K562 (cell line): ENCODE measurements at regions not wholly inside any gene's neighbourhood (a gene's known extent, or its start where the extent isn't known, plus 50 kb on each side); places are given as distances from the start of the nearest gene placed in this dataset.

Experiments used
- BHLHE40 ChIP-seq: IDR thresholded peaks from 2 replicates; pipeline ENCODE4 v1.6.1; 2011; ENCODE audit warnings: low read length, improper control_type of control experiment
- CCNT2 ChIP-seq: IDR thresholded peaks from 2 replicates; pipeline ENCODE4 v1.6.1; 2011; ENCODE audit warnings: borderline replicate concordance, low read depth, mild to moderate bottlenecking, moderate library complexity, mixed read lengths, low read length; ENCODE audit not compliant: insufficient read length; ENCODE audit errors: extremely low read depth
- GATA2 ChIP-seq: sonication (generic); formaldehyde crosslinking; IDR thresholded peaks from 2 replicates; pipeline ENCODE4 v1.4.0; 2020; ENCODE audit warnings: mild to moderate bottlenecking, missing genetic modification reagents
- HDAC2 ChIP-seq: fragments of 450-650 bp; IDR thresholded peaks from 2 replicates; pipeline ENCODE4 v1.6.1; 2016; ENCODE audit warnings: mild to moderate bottlenecking
- MAZ ChIP-seq, 2 experiments: fragments of 450-650 bp in 1 of 2; sonication (generic) in 1 of 2; formaldehyde crosslinking; IDR thresholded peaks in 1 of 2; conservative IDR thresholded peaks in 1 of 2; 2 replicates each; pipeline versions ENCODE4 v1.4.0 to v1.5.0; 2020; ENCODE audit warnings: mild to moderate bottlenecking in 1 of 2, missing genetic modification reagents in 1 of 2
- SETDB1 ChIP-seq: IDR thresholded peaks from one replicate; pipeline ENCODE4 v1.6.1; 2012; ENCODE audit warnings: low read length, control low read depth, inconsistent platforms
- SRSF3 ChIP-seq: fragments of 200-400 bp; formaldehyde crosslinking; IDR thresholded peaks from 2 replicates; pipeline ENCODE4 v1.6.1; 2016; ENCODE audit warnings: mild to moderate bottlenecking, low read length, moderate library complexity; ENCODE audit not compliant: insufficient read depth
- ZNF639 ChIP-seq, 2 experiments: fragments of 200-800 bp in 1 of 2; sonication (Bioruptor generic) in 1 of 2; sonication (generic) in 1 of 2; formaldehyde crosslinking in 1 of 2; IDR thresholded peaks in 1 of 2; conservative IDR thresholded peaks in 1 of 2; 2 replicates each; pipeline versions ENCODE4 v1.5.0 to v1.6.1; 2016 to 2020; ENCODE audit warnings: missing compliant biosample characterization in 1 of 2, missing genetic modification characterization in 1 of 2, missing genetic modification reagents in 1 of 2
- ZNF76 ChIP-seq: fragments of 250-450 bp; sonication (Bioruptor Pico); IDR thresholded peaks from 2 replicates; pipeline ENCODE4 v1.4.0; 2020; ENCODE audit warnings: mild to moderate bottlenecking, moderate library complexity, borderline replicate concordance
- TF ChIP-seq, protein P1 (sequence below), 2 experiments: IDR thresholded peaks; 2 replicates each; pipeline ENCODE4 v1.6.1; 2012; ENCODE audit warnings: improper control_type of control experiment in 2 of 2, low read depth in 2 of 2, low read length in 2 of 2, borderline replicate concordance in 1 of 2
- TF ChIP-seq, protein P2 (sequence below), 2 experiments: fragments of 450-650 bp; formaldehyde crosslinking in 1 of 2; IDR thresholded peaks; 2 replicates each; pipeline versions ENCODE4 v1.4.0 to v1.6.1; 2014 to 2020; ENCODE audit warnings: mild to moderate bottlenecking in 2 of 2, borderline replicate concordance in 1 of 2, low read depth in 1 of 2
- TF ChIP-seq, protein P3 (sequence below), 3 experiments: IDR thresholded peaks in 2 of 3; conservative IDR thresholded peaks in 1 of 3; 2 replicates each; pipeline ENCODE4 v1.5.1; 2011 to 2012; ENCODE audit warnings: low read length in 3 of 3, mild to moderate bottlenecking in 3 of 3, control low read depth in 2 of 3, improper control_type of control experiment in 1 of 3, inconsistent platforms in 1 of 3, low read depth in 1 of 3, mixed read lengths in 1 of 3, moderate library complexity in 1 of 3; ENCODE audit not compliant: insufficient read depth in 2 of 3

GRCh38 chr2:151087377-151087776 lies 174.3 kb downstream of the RBM43 start:
- no peak for TF ChIP-seq SETDB1
- TF ChIP-seq, protein P1, sequence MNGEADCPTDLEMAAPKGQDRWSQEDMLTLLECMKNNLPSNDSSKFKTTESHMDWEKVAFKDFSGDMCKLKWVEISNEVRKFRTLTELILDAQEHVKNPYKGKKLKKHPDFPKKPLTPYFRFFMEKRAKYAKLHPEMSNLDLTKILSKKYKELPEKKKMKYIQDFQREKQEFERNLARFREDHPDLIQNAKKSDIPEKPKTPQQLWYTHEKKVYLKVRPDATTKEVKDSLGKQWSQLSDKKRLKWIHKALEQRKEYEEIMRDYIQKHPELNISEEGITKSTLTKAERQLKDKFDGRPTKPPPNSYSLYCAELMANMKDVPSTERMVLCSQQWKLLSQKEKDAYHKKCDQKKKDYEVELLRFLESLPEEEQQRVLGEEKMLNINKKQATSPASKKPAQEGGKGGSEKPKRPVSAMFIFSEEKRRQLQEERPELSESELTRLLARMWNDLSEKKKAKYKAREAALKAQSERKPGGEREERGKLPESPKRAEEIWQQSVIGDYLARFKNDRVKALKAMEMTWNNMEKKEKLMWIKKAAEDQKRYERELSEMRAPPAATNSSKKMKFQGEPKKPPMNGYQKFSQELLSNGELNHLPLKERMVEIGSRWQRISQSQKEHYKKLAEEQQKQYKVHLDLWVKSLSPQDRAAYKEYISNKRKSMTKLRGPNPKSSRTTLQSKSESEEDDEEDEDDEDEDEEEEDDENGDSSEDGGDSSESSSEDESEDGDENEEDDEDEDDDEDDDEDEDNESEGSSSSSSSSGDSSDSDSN (IDR thresholded peaks at IDR 0.05; ENCODE audit: borderline replicate concordance in 1 of 2, low read depth in 2 of 2, low read length in 2 of 2): no peak
- no peak for TF ChIP-seq GATA2 (CRISPR knock-in tag)
- no peak for TF ChIP-seq CCNT2
- TF ChIP-seq MAZ (CRISPR knock-in tag; conservative IDR thresholded peaks at IDR 0.05 in 1 of 2, IDR thresholded peaks at IDR 0.05 in 1 of 2): no peak
- no peak for TF ChIP-seq ZNF639 (CRISPR knock-in tag; conservative IDR thresholded peaks at IDR 0.05 in 1 of 2, IDR thresholded peaks at IDR 0.05 in 1 of 2)
- no peak for TF ChIP-seq ZNF76 (CRISPR knock-in tag)
- TF ChIP-seq HDAC2: no peak
- no peak for TF ChIP-seq BHLHE40
- TF ChIP-seq, protein P2, sequence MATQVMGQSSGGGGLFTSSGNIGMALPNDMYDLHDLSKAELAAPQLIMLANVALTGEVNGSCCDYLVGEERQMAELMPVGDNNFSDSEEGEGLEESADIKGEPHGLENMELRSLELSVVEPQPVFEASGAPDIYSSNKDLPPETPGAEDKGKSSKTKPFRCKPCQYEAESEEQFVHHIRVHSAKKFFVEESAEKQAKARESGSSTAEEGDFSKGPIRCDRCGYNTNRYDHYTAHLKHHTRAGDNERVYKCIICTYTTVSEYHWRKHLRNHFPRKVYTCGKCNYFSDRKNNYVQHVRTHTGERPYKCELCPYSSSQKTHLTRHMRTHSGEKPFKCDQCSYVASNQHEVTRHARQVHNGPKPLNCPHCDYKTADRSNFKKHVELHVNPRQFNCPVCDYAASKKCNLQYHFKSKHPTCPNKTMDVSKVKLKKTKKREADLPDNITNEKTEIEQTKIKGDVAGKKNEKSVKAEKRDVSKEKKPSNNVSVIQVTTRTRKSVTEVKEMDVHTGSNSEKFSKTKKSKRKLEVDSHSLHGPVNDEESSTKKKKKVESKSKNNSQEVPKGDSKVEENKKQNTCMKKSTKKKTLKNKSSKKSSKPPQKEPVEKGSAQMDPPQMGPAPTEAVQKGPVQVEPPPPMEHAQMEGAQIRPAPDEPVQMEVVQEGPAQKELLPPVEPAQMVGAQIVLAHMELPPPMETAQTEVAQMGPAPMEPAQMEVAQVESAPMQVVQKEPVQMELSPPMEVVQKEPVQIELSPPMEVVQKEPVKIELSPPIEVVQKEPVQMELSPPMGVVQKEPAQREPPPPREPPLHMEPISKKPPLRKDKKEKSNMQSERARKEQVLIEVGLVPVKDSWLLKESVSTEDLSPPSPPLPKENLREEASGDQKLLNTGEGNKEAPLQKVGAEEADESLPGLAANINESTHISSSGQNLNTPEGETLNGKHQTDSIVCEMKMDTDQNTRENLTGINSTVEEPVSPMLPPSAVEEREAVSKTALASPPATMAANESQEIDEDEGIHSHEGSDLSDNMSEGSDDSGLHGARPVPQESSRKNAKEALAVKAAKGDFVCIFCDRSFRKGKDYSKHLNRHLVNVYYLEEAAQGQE (IDR thresholded peaks at IDR 0.05; ENCODE audit: borderline replicate concordance): no peak
- TF ChIP-seq, protein P2 (CRISPR knock-in tag; IDR thresholded peaks at IDR 0.05; ENCODE audit: low read depth): no peak
- TF ChIP-seq, protein P3, sequence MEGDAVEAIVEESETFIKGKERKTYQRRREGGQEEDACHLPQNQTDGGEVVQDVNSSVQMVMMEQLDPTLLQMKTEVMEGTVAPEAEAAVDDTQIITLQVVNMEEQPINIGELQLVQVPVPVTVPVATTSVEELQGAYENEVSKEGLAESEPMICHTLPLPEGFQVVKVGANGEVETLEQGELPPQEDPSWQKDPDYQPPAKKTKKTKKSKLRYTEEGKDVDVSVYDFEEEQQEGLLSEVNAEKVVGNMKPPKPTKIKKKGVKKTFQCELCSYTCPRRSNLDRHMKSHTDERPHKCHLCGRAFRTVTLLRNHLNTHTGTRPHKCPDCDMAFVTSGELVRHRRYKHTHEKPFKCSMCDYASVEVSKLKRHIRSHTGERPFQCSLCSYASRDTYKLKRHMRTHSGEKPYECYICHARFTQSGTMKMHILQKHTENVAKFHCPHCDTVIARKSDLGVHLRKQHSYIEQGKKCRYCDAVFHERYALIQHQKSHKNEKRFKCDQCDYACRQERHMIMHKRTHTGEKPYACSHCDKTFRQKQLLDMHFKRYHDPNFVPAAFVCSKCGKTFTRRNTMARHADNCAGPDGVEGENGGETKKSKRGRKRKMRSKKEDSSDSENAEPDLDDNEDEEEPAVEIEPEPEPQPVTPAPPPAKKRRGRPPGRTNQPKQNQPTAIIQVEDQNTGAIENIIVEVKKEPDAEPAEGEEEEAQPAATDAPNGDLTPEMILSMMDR (IDR thresholded peaks at IDR 0.05 in 2 of 3, conservative IDR thresholded peaks at IDR 0.05 in 1 of 3; ENCODE audit: insufficient read depth in 2 of 3, low read depth in 1 of 3, low read length in 3 of 3): no peak
- no peak for TF ChIP-seq SRSF3
